B cell (primary cell): ENCODE measurements at regions not wholly inside any gene's neighbourhood (a gene's known extent, or its start where the extent isn't known, plus 50 kb on each side); places are given as distances from the start of the nearest gene placed in this dataset.

Source experiments
- EZH2 ChIP-seq: IDR thresholded peaks from 2 replicates; pipeline ENCODE4 v1.6.1; 2012; ENCODE audit warnings: borderline replicate concordance, low read depth, mild to moderate bottlenecking, moderate library complexity, low read length; ENCODE audit not compliant: insufficient read depth, poor library complexity, severe bottlenecking
- TF ChIP-seq, protein P1 (sequence below): fragments of 200-600 bp; IDR thresholded peaks from one replicate; pipeline ENCODE4 v1.8.0; 2022; ENCODE audit warnings: antibody characterized with exemption, mild to moderate bottlenecking

DNA sequence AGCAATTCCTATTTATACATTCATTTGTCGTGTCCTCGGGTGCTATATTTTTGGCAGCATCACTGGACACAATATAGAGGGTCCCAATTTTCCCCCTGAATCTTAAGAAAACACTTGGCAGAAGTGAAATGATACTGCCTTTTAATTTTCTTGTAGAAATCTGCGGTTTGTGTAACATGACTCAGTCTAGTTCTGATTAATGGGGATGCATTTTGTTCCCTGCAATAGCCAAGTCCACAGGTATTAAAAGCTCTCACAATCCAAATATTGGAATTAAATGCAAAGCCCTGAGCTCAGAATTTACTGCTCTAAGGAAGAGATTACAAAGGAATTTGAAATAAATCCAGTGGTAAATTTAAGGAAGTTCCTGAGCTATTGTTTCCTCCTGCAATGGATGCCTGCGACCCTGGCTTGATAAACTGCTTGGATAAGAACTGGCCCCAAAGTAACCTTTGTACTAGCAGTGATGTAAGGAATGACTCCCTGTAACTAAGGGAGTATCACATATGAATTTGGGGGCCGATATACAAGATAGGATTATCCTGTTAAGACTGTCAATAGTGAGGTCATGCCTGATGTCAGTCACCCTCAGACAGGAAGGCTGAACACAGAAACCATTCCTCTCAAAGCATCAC is 349.7 kb upstream of the C1orf87 start:
- TF ChIP-seq, protein P1, sequence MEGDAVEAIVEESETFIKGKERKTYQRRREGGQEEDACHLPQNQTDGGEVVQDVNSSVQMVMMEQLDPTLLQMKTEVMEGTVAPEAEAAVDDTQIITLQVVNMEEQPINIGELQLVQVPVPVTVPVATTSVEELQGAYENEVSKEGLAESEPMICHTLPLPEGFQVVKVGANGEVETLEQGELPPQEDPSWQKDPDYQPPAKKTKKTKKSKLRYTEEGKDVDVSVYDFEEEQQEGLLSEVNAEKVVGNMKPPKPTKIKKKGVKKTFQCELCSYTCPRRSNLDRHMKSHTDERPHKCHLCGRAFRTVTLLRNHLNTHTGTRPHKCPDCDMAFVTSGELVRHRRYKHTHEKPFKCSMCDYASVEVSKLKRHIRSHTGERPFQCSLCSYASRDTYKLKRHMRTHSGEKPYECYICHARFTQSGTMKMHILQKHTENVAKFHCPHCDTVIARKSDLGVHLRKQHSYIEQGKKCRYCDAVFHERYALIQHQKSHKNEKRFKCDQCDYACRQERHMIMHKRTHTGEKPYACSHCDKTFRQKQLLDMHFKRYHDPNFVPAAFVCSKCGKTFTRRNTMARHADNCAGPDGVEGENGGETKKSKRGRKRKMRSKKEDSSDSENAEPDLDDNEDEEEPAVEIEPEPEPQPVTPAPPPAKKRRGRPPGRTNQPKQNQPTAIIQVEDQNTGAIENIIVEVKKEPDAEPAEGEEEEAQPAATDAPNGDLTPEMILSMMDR = no peak
- no peak for TF ChIP-seq EZH2
